ENCODE measurements at regions not wholly inside any gene's neighbourhood (a gene's known extent, or its start where the extent isn't known, plus 50 kb on each side); places are given as distances from the start of the nearest gene placed in this dataset.

DNA sequence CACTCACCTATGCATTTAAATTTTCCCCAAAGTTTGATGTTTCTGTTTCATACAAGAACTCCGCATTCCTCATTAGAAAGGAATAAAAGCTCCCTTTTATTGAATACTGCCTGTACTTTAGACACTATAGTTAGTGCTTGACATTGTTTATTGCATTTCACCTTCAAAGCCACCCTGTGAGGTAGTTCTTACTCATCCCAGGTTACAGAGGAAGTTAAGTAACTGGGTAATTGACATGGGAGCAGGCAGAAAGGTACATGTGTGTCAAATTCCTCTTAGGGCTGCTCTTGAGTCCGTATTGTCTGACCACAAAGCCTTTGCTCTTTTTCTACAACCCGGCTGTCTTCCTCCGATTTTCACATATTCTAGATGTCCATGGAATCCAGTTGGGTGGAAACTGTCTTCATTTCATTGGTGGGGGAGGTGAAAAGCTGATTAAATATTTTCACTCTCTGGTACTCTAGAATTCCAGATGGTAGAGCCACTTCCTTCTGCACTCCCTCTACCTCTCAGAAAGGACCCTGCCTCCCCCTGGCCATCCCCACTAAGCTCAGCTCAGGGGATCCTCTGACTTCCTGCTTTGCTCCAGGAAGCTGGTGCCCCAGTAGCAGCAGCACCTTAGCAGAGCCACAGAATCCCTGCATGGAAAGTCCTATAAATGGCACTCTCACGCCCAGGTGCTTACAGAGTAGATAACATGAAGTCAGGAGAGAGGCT, 319.2 kb downstream of the LRATD1 start (continued):
- TF ChIP-seq USF2 (IDR thresholded peaks at IDR 0.05; ENCODE audit: borderline replicate concordance, low read depth, low read length): no peak
- no peak for TF ChIP-seq EED (IDR thresholded peaks at IDR 0.05; ENCODE audit: low read depth)
- no peak for TF ChIP-seq KAT2A (conservative IDR thresholded peaks at IDR 0.05; ENCODE audit: control insufficient read depth, low read depth, low read length)

DNA sequence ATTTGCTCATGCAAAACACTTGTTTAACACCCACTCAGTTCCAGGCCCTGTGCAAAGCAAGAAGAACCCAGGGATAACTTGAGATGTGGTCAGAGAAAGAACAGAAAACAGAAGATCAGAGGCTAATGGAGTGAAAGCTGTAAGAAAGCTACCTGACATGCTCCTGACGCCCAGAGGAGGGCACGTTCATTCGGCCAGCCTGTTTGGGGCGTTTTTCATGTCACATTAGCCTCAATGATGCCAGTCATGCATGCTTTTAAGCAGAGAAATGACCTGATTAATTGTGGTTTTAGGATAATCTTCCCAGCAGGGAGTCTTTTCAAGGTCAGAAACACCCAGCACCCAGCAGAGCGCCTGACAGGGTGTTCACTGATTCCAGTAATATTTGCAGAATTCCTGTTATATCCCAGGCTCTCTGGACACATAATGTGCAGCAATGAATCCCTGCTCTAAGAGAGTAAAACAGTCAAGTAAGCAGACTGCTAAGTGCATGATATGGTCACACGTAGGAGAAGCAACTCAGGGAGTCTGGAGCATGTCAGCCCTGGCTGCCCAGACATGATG, 320.0 kb downstream of the LRATD1 start:
- CTCF ChIA-PET: no interaction called here
- intact Hi-C loops (cut with micrococcal nuclease; ENCODE audit: unreplicated experiment): no loop called here
- WGBS (ENCODE audit: insufficient coverage, insufficient replicate concordance, low lambda C conversion rate, missing lambda C conversion rate): 6% methylated on average over 6 of the region's 6 CpGs
- TF ChIP-seq NR2C1 (IDR thresholded peaks at IDR 0.05) (no peak), PML (IDR thresholded peaks at IDR 0.05; ENCODE audit: low read length) (no peak), NR2F1 (conservative IDR thresholded peaks at IDR 0.05) (no peak), BRCA1 (IDR thresholded peaks at IDR 0.05; ENCODE audit: low read depth, low read length) (no peak), IKZF2 (IDR thresholded peaks at IDR 0.05) (no peak), LARP7 (IDR thresholded peaks at IDR 0.05) (no peak), BHLHE40 (IDR thresholded peaks at IDR 0.05; ENCODE audit: borderline replicate concordance in 1 of 2, low read depth in 2 of 2, low read length in 1 of 2) (no peak), SMAD5 (IDR thresholded peaks at IDR 0.05; ENCODE audit: low read depth) (no peak), IRF4 (IDR thresholded peaks at IDR 0.05; ENCODE audit: low read depth, low read length) (no peak), CREM (IDR thresholded peaks at IDR 0.05; ENCODE audit: low read depth) (no peak), KAT2A (conservative IDR thresholded peaks at IDR 0.05; ENCODE audit: control insufficient read depth, low read depth, low read length) (no peak), ASH2L (IDR thresholded peaks at IDR 0.05; ENCODE audit: borderline replicate concordance, low read depth) (no peak), RUNX3 (IDR thresholded peaks at IDR 0.05; ENCODE audit: low read length) (no peak), NKRF (conservative IDR thresholded peaks at IDR 0.05) (no peak), CTCF (IDR thresholded peaks at IDR 0.05 in 2 of 3, conservative IDR thresholded peaks at IDR 0.05 in 1 of 3; ENCODE audit: control insufficient read depth in 2 of 3, extremely low read depth in 1 of 3, insufficient read depth in 1 of 3, low read depth in 3 of 3, low read length in 3 of 3) (no peak), SREBF2 (IDR thresholded peaks at IDR 0.05; ENCODE audit: low read length) (no peak)
- TF ChIP-seq, protein P1, sequence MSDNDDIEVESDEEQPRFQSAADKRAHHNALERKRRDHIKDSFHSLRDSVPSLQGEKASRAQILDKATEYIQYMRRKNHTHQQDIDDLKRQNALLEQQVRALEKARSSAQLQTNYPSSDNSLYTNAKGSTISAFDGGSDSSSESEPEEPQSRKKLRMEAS (IDR thresholded peaks at IDR 0.05; ENCODE audit: low read depth, low read length): no peak

More for the DNA sequence above, 320.0 kb downstream of the LRATD1 start:
- no peaks in the 10 kb centered on the region for H4K20me1 ChIP-seq (ENCODE audit: control insufficient read depth, insufficient read depth)
- ChIA-PET SMC1A (ENCODE audit: uncharacterized antibody, unreplicated experiment) (interaction anchor here (0.6 kb wide), 1 partner anchor 1905 kb away, joined by 3 read pairs; no protein-coding TSS in a partner anchor), POLR2A (no interaction called here), RAD21 (ENCODE audit: unreplicated experiment) (no interaction called here)
- no peaks in the 10 kb centered on the region for H3K27me3 ChIP-seq (replicated peaks in 1 of 2; ENCODE audit: control insufficient read depth in 2 of 2, insufficient read depth in 2 of 2, low read length in 1 of 2)
- no peak overlapping the region for H3K27ac ChIP-seq (ENCODE audit: control insufficient read depth, insufficient read depth)
- DNase-seq (ENCODE audit: low read depth, low spot score) (no peak), ATAC-seq (no peak), FAIRE-seq (no peak)
- no peaks in the 10 kb centered on the region for H3K79me2 ChIP-seq (ENCODE audit: control insufficient read depth, insufficient read depth, low read length)
- no peak overlapping the region for H2AFZ ChIP-seq (ENCODE audit: control insufficient read depth, low read depth, low read length)
- no peaks in the 10 kb centered on the region for H3K36me3 ChIP-seq (ENCODE audit: control insufficient read depth in 2 of 2, insufficient read depth in 2 of 2, low read length in 1 of 2)
- no TSS peak for BruUV-seq (replicated peaks)
- H3K4me1 ChIP-seq (ENCODE audit: control insufficient read depth, insufficient read depth, low read length): no peaks in the 10 kb centered on the region
- no peaks in the 10 kb centered on the region for H3K9me3 ChIP-seq (replicated peaks; ENCODE audit: control insufficient read depth, insufficient read depth, low read length)
- H3K4me2 ChIP-seq (ENCODE audit: control insufficient read depth, insufficient read depth): no peak overlapping the region
- in situ Hi-C loops (cut with MboI): no loop called here
- H3K9ac ChIP-seq (ENCODE audit: control insufficient read depth, insufficient read depth, low read length): no peak overlapping the region
- no peak overlapping the region for H3K4me3 ChIP-seq

Measured in GM12878 (cell line).